ENCODE measurements at regions not wholly inside any gene's neighbourhood (a gene's known extent, or its start where the extent isn't known, plus 50 kb on each side); places are given as distances from the start of the nearest gene placed in this dataset.
A peak's percentile ranks its signal among the peaks of the same experiment; 100 is the strongest.

DNA sequence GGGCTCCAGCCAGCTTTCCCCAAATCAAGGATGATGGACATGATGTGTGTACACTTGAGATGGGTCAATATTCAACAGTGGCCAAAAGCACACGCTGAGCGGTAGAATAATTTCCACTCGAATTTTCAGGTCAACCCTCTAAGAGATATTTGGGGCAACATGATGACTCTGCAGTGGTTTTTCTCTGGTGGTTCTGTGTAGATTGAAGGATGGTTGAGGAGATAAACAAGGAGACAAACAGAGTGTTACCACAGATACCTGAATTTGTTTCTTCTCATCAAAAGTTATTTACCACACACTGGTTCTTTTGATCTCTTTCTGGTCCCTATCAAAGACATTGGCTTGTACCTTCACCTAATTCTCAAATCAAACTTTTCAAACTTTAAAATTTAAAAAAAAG is 242.0 kb downstream of the ETS1 start:
- ChIA-PET POLR2A (no interaction called here), CTCF (no interaction called here)
- 70% methylated on average over 3 of the region's 3 CpGs for WGBS (ENCODE audit: missing lambda C conversion rate)
- Histone ChIP-seq H3K4me3 (no peak overlapping the region), H3K27ac (no peak overlapping the region), H3K9me3 (no peaks in the 10 kb centered on the region), H3K4me1 (peaks cover 5% of the 10 kb centered on the region; the same call in 2 of the 3 replicates), H3K4me2 (no peak overlapping the region)
- no peak for ATAC-seq
- TF ChIP-seq JUNB (IDR thresholded peaks at IDR 0.05) (no peak), RAD21 (conservative IDR thresholded peaks at IDR 0.05 in 1 of 2, IDR thresholded peaks at IDR 0.05 in 1 of 2) (no peak), NR3C1 (IDR thresholded peaks at IDR 0.05) (no peak), CBX8 (IDR thresholded peaks at IDR 0.05) (no peak), SMC3 (IDR thresholded peaks at IDR 0.05) (no peak), JUN (IDR thresholded peaks at IDR 0.05) (no peak), CHD4 (IDR thresholded peaks at IDR 0.05; ENCODE audit: borderline replicate concordance) (no peak), ESRRA (IDR thresholded peaks at IDR 0.05; ENCODE audit: borderline replicate concordance, low read length) (no peak), TP53 (CRISPR knock-in tag; IDR thresholded peaks at IDR 0.05) (no peak), BHLHE40 (IDR thresholded peaks at IDR 0.05; ENCODE audit: low read depth, low read length) (no peak)
- TF ChIP-seq, protein P1, sequence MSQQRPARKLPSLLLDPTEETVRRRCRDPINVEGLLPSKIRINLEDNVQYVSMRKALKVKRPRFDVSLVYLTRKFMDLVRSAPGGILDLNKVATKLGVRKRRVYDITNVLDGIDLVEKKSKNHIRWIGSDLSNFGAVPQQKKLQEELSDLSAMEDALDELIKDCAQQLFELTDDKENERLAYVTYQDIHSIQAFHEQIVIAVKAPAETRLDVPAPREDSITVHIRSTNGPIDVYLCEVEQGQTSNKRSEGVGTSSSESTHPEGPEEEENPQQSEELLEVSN (IDR thresholded peaks at IDR 0.05; ENCODE audit: borderline replicate concordance, low read depth), result no peak
- TF ChIP-seq, protein P2, sequence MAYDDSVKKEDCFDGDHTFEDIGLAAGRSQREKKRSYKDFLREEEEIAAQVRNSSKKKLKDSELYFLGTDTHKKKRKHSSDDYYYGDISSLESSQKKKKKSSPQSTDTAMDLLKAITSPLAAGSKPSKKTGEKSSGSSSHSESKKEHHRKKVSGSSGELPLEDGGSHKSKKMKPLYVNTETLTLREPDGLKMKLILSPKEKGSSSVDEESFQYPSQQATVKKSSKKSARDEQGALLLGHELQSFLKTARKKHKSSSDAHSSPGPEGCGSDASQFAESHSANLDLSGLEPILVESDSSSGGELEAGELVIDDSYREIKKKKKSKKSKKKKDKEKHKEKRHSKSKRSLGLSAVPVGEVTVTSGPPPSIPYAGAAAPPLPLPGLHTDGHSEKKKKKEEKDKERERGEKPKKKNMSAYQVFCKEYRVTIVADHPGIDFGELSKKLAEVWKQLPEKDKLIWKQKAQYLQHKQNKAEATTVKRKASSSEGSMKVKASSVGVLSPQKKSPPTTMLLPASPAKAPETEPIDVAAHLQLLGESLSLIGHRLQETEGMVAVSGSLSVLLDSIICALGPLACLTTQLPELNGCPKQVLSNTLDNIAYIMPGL (CRISPR knock-in tag; IDR thresholded peaks at IDR 0.05; ENCODE audit: borderline replicate concordance), result no peak
- DNase-seq (ENCODE audit: low read depth in 1 of 2, low spot score in 1 of 2), result no peak
- FAIRE-seq, result no peak

DNA sequence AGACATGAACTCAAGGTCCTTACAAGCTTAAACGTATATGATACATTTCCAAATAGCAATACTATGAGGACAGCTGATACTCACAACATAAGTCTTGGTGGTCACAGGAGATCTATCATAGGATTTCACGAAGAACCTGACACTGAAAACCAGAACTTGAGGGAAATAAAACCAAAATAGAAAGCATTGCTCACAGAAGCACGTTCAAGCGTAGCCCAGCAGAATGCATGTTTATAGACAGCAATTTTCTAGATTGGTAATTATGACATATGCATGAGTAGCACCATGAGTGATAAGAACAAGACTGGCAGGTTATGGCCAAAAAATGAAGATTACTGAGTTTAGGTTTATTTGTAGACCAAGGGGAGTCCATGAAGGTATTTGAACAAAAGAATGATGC is 243.5 kb downstream of the ETS1 start:
- DNase-seq (ENCODE audit: low read depth in 1 of 2, low spot score in 1 of 2) (no peak), ATAC-seq (no peak), FAIRE-seq (no peak)
- CTCF ChIA-PET, result no interaction called here
- no peak overlapping the region for H3K4me2 ChIP-seq
- 85% methylated on average over 4 of the region's 4 CpGs for WGBS (ENCODE audit: missing lambda C conversion rate)
- no peak overlapping the region for H3K4me3 ChIP-seq
- POLR2A ChIA-PET, result no interaction called here
- no peak overlapping the region for H3K27ac ChIP-seq
- no peak for TF ChIP-seq EHMT2 (IDR thresholded peaks at IDR 0.05; ENCODE audit: low read depth)
- no peak for TF ChIP-seq FOXS1 (CRISPR knock-in tag; IDR thresholded peaks at IDR 0.05)
- TF ChIP-seq, protein P1 (IDR thresholded peaks at IDR 0.05; ENCODE audit: borderline replicate concordance, low read depth), result no peak
- no peak for TF ChIP-seq FOSL2 (IDR thresholded peaks at IDR 0.05)
- TF ChIP-seq FOSL2 (CRISPR knock-in tag; IDR thresholded peaks at IDR 0.05), result no peak
- no peak for TF ChIP-seq SREBF2 (IDR thresholded peaks at IDR 0.05)
- TF ChIP-seq FOSB (CRISPR knock-in tag; IDR thresholded peaks at IDR 0.05), result no peak
- TF ChIP-seq KDM1A (IDR thresholded peaks at IDR 0.05; ENCODE audit: low read depth), result no peak
- TF ChIP-seq HOXB13 (CRISPR knock-in tag; IDR thresholded peaks at IDR 0.05; ENCODE audit: low read depth), result no peak
- H3K4me1 ChIP-seq, result peaks cover 5% of the 10 kb centered on the region; the same call in 2 of the 3 replicates
- no peaks in the 10 kb centered on the region for H3K9me3 ChIP-seq

DNA sequence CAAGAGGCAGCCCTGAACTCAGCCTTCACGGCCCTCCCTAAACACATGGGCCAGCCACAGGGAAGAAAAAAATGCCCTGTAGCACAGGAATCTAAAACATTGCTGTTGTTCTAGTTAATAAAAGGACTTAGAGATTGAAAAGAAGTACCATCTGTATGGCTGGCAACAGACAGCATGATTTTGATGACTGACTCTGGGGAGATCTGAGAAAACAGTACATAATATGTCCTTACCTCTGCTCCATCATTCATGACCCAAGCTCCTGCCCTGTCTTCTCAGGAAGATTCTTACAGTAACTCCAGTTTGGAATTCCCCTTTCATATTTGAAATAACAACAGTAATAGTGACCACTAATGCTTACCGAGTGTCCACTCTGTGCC is 244.2 kb downstream of the ETS1 start:
- CTCF ChIA-PET, result no interaction called here
- TF ChIP-seq NR3C1 (IDR thresholded peaks at IDR 0.05), result no peak
- TF ChIP-seq FOSL2 (IDR thresholded peaks at IDR 0.05), result no peak
- no peak for TF ChIP-seq FOSL2 (CRISPR knock-in tag; IDR thresholded peaks at IDR 0.05)
- Histone ChIP-seq H3K27ac (peak overlapping the region in 1 of 2 experiments; percentile 25; a peak in 1 of 6 replicates), H3K4me3 (no peak overlapping the region), H3K4me1 (peaks cover 5% of the 10 kb centered on the region; the same call in 2 of the 3 replicates), H3K9me3 (no peaks in the 10 kb centered on the region), H3K4me2 (no peak overlapping the region)
- POLR2A ChIA-PET, result no interaction called here
- no peak for ATAC-seq
- no peak for DNase-seq (ENCODE audit: low read depth in 1 of 2, low spot score in 1 of 2)
- WGBS (ENCODE audit: missing lambda C conversion rate), result 77% methylated on average over 2 of the region's 2 CpGs
- FAIRE-seq, result no peak
